ENCODE measurements at regions not wholly inside any gene's neighbourhood (a gene's known extent, or its start where the extent isn't known, plus 50 kb on each side); places are given as distances from the start of the nearest gene placed in this dataset.

- ATAC-seq: no peak
- Histone ChIP-seq H3K79me2 (ENCODE audit: control insufficient read depth, insufficient read depth, low read length) (no peaks in the 10 kb centered on the region), H3K27me3 (ENCODE audit: control insufficient read depth in 2 of 2, insufficient read depth in 2 of 2, low read length in 2 of 2) (peaks cover 12 to 24% of the 10 kb centered on the region in 2 experiments), H3K27ac (ENCODE audit: extremely low read depth, low read depth, low read length) (no peak overlapping the region), H3K4me1 (replicated peaks in 1 of 2; ENCODE audit: control insufficient read depth in 2 of 2, insufficient read depth in 2 of 2, low read length in 2 of 2) (no peaks in the 10 kb centered on the region), H3K9me1 (ENCODE audit: control insufficient read depth, insufficient read depth, low read length) (no peaks in the 10 kb centered on the region), H3K4me2 (ENCODE audit: insufficient read depth, low read length) (no peak overlapping the region), H3K36me3 (ENCODE audit: control insufficient read depth, insufficient read depth, low read length) (no peaks in the 10 kb centered on the region), H4K20me1 (replicated peaks; ENCODE audit: control insufficient read depth, insufficient read depth, low read length) (no peaks in the 10 kb centered on the region), H3K9ac (ENCODE audit: insufficient read depth in 1 of 2, low read depth in 2 of 2, low read length in 2 of 2) (no peak overlapping the region), H3K9me3 (replicated peaks; ENCODE audit: control insufficient read depth, insufficient read depth, low read depth, low read length) (no peaks in the 10 kb centered on the region), H3K4me3 (no peak overlapping the region), H2AFZ (ENCODE audit: low read depth, low read length) (no peak overlapping the region)
- BruUV-seq (replicated peaks): no TSS peak
- FAIRE-seq: no peak
- DNase-seq (ENCODE audit: extremely low read depth in 1 of 4, low spot score in 3 of 4): no peak
- WGBS (ENCODE audit: insufficient coverage, low coverage, missing lambda C conversion rate): 0% methylated on average over 4 of the region's 4 CpGs
- ChIA-PET CTCF (ENCODE audit: low intra/inter-chr PET ratio) (no interaction called here), POLR2A (interaction anchor here (0.7 kb wide), 1 partner anchor 110 kb away, joined by 3 read pairs; no protein-coding TSS in a partner anchor)
- in situ Hi-C loops (cut with MboI) (loop anchor here (25.0 kb wide), 1 partner anchor 767 kb away; the partner anchor contains the start of gene BRDT), intact Hi-C loops (cut with micrococcal nuclease) (no loop called here)
- TF ChIP-seq NFIC (IDR thresholded peaks at IDR 0.05) (peak; percentile 81), ZHX1 (conservative IDR thresholded peaks at IDR 0.05; ENCODE audit: low read length) (no peak), RB1 (IDR thresholded peaks at IDR 0.05; ENCODE audit: low read depth) (no peak), SAFB (IDR thresholded peaks at IDR 0.05; ENCODE audit: borderline replicate concordance, low read depth, low read length) (no peak), CEBPG (CRISPR knock-in tag; IDR thresholded peaks at IDR 0.05) (no peak), CEBPG (tag; conservative IDR thresholded peaks at IDR 0.05 in 1 of 2, IDR thresholded peaks at IDR 0.05 in 1 of 2) (no peak), RBM17 (IDR thresholded peaks at IDR 0.05; ENCODE audit: borderline replicate concordance, low read depth, low read length) (no peak), MEF2D (tag; conservative IDR thresholded peaks at IDR 0.05; ENCODE audit: low read depth) (no peak), NFIX (CRISPR knock-in tag; IDR thresholded peaks at IDR 0.05; ENCODE audit: low read depth) (peak; percentile 23; the same call in 1 of the 2 replicates), ZBTB33 (CRISPR knock-in tag; IDR thresholded peaks at IDR 0.05) (no peak), HLTF (IDR thresholded peaks at IDR 0.05) (no peak), ILK (tag; IDR thresholded peaks at IDR 0.05; ENCODE audit: borderline replicate concordance, low read depth) (no peak), ZNF23 (CRISPR knock-in tag; IDR thresholded peaks at IDR 0.05) (no peak)
These were observed 148.7 kb upstream of the ZNF644 start for GRCh38 chr1:91170571-91170970.

All from K562 (cell line).